GM08714 (cell line): ENCODE measurements at regions not wholly inside any gene's neighbourhood (a gene's known extent, or its start where the extent isn't known, plus 50 kb on each side); places are given as distances from the start of the nearest gene placed in this dataset.
"Not testable (repeated sequence)": the region's sequence is repeated elsewhere in the genome, so short reads cannot be mapped to it uniquely, and the experiment has no call there.

Source experiments
- H3K4me3 ChIP-seq: fragments of 200-500 bp; sonication (Bioruptor generic); 2 replicates; pipeline ENCODE4 v1.5.1; 2014; ENCODE audit warnings: mild to moderate bottlenecking, low read length, inconsistent platforms
- ZNF274 ChIP-seq: IDR thresholded peaks from 2 replicates; pipeline ENCODE4 v1.6.1; 2012; ENCODE audit warnings: mild to moderate bottlenecking, low read depth, low read length

GRCh38 chrX:130529531-130529930, 127.7 kb downstream of the RBMX2 start:
- no peak for TF ChIP-seq ZNF274
- H3K4me3 ChIP-seq, result no peak overlapping the region

GRCh38 chrX:130531066-130531465, 129.3 kb downstream of the RBMX2 start:
- no peak overlapping the region for H3K4me3 ChIP-seq
- TF ChIP-seq ZNF274, result no peak

GRCh38 chrX:130539721-130540321, 138.0 kb downstream of the RBMX2 start:
- H3K4me3 ChIP-seq, result no peak overlapping the region
- TF ChIP-seq ZNF274, result no peak

- no peak for TF ChIP-seq ZNF274
Observed at GRCh38 chrX:130543603-130544325, 142.0 kb downstream of the RBMX2 start.

GRCh38 chrX:130545796-130546195, 144.0 kb downstream of the RBMX2 start:
- no peak overlapping the region for H3K4me3 ChIP-seq
- TF ChIP-seq ZNF274, result no peak

More at GRCh38 chrX:130543603-130544325, 142.0 kb downstream of the RBMX2 start:
- no peak overlapping the region for H3K4me3 ChIP-seq

- H3K4me3 ChIP-seq, result not testable (repeated sequence)
Observed at GRCh38 chrX:130549382-130549781, 147.6 kb downstream of the RBMX2 start.

GRCh38 chrX:130550351-130550750, 148.6 kb downstream of the RBMX2 start:
- no peak for TF ChIP-seq ZNF274
- H3K4me3 ChIP-seq, result no peak overlapping the region

GRCh38 chrX:130552444-130553073, 150.8 kb downstream of the RBMX2 start:
- H3K4me3 ChIP-seq, result no peak overlapping the region
- no peak for TF ChIP-seq ZNF274

- H3K4me3 ChIP-seq, result no peak overlapping the region
- no peak for TF ChIP-seq ZNF274
Observed at GRCh38 chrX:130555341-130555740, 153.6 kb downstream of the RBMX2 start.

- no peak for TF ChIP-seq ZNF274
- H3K4me3 ChIP-seq, result no peak overlapping the region
Observed at GRCh38 chrX:130555757-130556156, 154.0 kb downstream of the RBMX2 start.

- TF ChIP-seq ZNF274, result no peak
- H3K4me3 ChIP-seq, result no peak overlapping the region
Observed at GRCh38 chrX:130556951-130557350, 155.2 kb downstream of the RBMX2 start.

- TF ChIP-seq ZNF274, result no peak
- H3K4me3 ChIP-seq, result no peak overlapping the region
Observed at GRCh38 chrX:130560544-130560943, 158.8 kb downstream of the RBMX2 start.

- no peak for TF ChIP-seq ZNF274
- H3K4me3 ChIP-seq, result no peak overlapping the region
Observed at GRCh38 chrX:130561930-130562329, 160.1 kb downstream of the RBMX2 start.

GRCh38 chrX:130563476-130563875, 161.7 kb downstream of the RBMX2 start:
- TF ChIP-seq ZNF274, result no peak
- no peak overlapping the region for H3K4me3 ChIP-seq

- no peak overlapping the region for H3K4me3 ChIP-seq
- no peak for TF ChIP-seq ZNF274
Observed at GRCh38 chrX:130566028-130566683, 164.4 kb downstream of the RBMX2 start.

- H3K4me3 ChIP-seq, result not testable (repeated sequence)
Observed at GRCh38 chrX:130573030-130573429, 171.2 kb downstream of the RBMX2 start.
